Putamen (tissue), 1 donor: ENCODE measurements at regions not wholly inside any gene's neighbourhood (a gene's known extent, or its start where the extent isn't known, plus 50 kb on each side); places are given as distances from the start of the nearest gene placed in this dataset.

Experiments used
- DNase-seq: peaks from one replicate; pipeline ENCODE4 v3.0.0-alpha.2; 2016; ENCODE audit warnings: low spot score

GRCh38 chr20:51266353-51266752 is 243.4 kb upstream of the KCNG1 start:
- DNase-seq: no peak

- DNase-seq: no peak
These were observed 242.5 kb upstream of the KCNG1 start for GRCh38 chr20:51265361-51265760.

- DNase-seq: no peak
These were observed 239.3 kb upstream of the KCNG1 start for GRCh38 chr20:51262240-51262639.

- DNase-seq: no peak
These were observed 236.5 kb upstream of the KCNG1 start for GRCh38 chr20:51259455-51259854.

- no peak for DNase-seq
These were observed 235.8 kb upstream of the KCNG1 start for GRCh38 chr20:51258582-51259165.

GRCh38 chr20:51255417-51255816 is 232.5 kb upstream of the KCNG1 start:
- DNase-seq: no peak

GRCh38 chr20:51253280-51253679 is 230.4 kb upstream of the KCNG1 start:
- no peak for DNase-seq

- no peak for DNase-seq
These were observed 226.9 kb upstream of the KCNG1 start for GRCh38 chr20:51249781-51250180.

GRCh38 chr20:51249215-51249614 is 226.3 kb upstream of the KCNG1 start:
- no peak for DNase-seq

GRCh38 chr20:51244466-51244865 is 221.6 kb upstream of the KCNG1 start:
- DNase-seq: no peak

- no peak for DNase-seq
These were observed 215.9 kb upstream of the KCNG1 start for GRCh38 chr20:51238675-51239305.

- DNase-seq: no peak
These were observed 214.9 kb upstream of the KCNG1 start for GRCh38 chr20:51237791-51238190.

- no peak for DNase-seq
These were observed 214.4 kb upstream of the KCNG1 start for GRCh38 chr20:51237278-51237677.

- DNase-seq: no peak
These were observed 213.5 kb upstream of the KCNG1 start for GRCh38 chr20:51236421-51236820.

- DNase-seq: no peak
These were observed 210.4 kb upstream of the KCNG1 start for GRCh38 chr20:51233345-51233744.

- DNase-seq: no peak
These were observed 207.8 kb upstream of the KCNG1 start for GRCh38 chr20:51230727-51231126.

- DNase-seq: no peak
These were observed 205.9 kb upstream of the KCNG1 start for GRCh38 chr20:51228763-51229162.

- no peak for DNase-seq
These were observed 204.8 kb upstream of the KCNG1 start for GRCh38 chr20:51227744-51228143.

- no peak for DNase-seq
These were observed 200.3 kb upstream of the KCNG1 start for GRCh38 chr20:51223183-51223720.

- no peak for DNase-seq
These were observed 199.0 kb upstream of the KCNG1 start for GRCh38 chr20:51221791-51222408.

GRCh38 chr20:51221103-51221502 is 198.2 kb upstream of the KCNG1 start:
- no peak for DNase-seq

- DNase-seq: peak; percentile 14
These were observed 197.4 kb upstream of the KCNG1 start for GRCh38 chr20:51220293-51220706.

- no peak for DNase-seq
These were observed 196.6 kb upstream of the KCNG1 start for GRCh38 chr20:51219544-51219943.
